Transverse colon (tissue), 4 donors: ENCODE measurements at regions not wholly inside any gene's neighbourhood (a gene's known extent, or its start where the extent isn't known, plus 50 kb on each side); places are given as distances from the start of the nearest gene placed in this dataset.

ENCODE experiments used
- DNase-seq: peaks from one replicate; pipeline ENCODE4 v3.0.0-alpha.2; 2019
- H3K27ac ChIP-seq, 4 donors: fragments of 200-600 bp; sonication (generic); 2 replicates each; pipeline ENCODE4 v1.5.1; 2016 to 2018; ENCODE audit warnings: inconsistent platforms in 4 of 4
- H3K27me3 ChIP-seq: fragments of 200-600 bp; sonication (generic); 2 replicates; pipeline ENCODE4 v1.5.1; 2017; ENCODE audit warnings: inconsistent platforms
- H3K36me3 ChIP-seq, 4 donors: fragments of 200-600 bp; sonication (generic); 2 replicates each; pipeline ENCODE4 v1.5.1; 2017 to 2019; ENCODE audit warnings: inconsistent platforms in 4 of 4
- H3K4me1 ChIP-seq, 4 donors: fragments of 200-600 bp; sonication (generic); 2 replicates each; pipeline ENCODE4 v1.5.1; 2017 to 2020; ENCODE audit warnings: inconsistent platforms in 4 of 4
- H3K4me3 ChIP-seq, 4 donors: fragments of 200-600 bp; sonication (generic); 1 replicate in 1 of 4; 2 replicates in 3 of 4; pipeline versions ENCODE4 v1.5.1 to v1.6.1; 2017 to 2019; ENCODE audit warnings: inconsistent platforms in 4 of 4
- H3K9me3 ChIP-seq, 2 donors: fragments of 200-600 bp; sonication (generic); 2 replicates each; pipeline ENCODE4 v1.5.1; 2017 to 2019; ENCODE audit warnings: inconsistent platforms in 2 of 2
- CTCF ChIP-seq, 5 experiments: fragments of 200-600 bp in 3 of 5; fragments of 450-650 bp in 2 of 5; sonication (generic) in 3 of 5; IDR thresholded peaks; 1 replicate in 2 of 5; 2 replicates in 3 of 5; pipeline ENCODE4 v1.5.1; 2016 to 2017; ENCODE audit warnings: antibody characterized with exemption in 5 of 5, inconsistent platforms in 3 of 5, mild to moderate bottlenecking in 2 of 5, moderate library complexity in 1 of 5
- EP300 ChIP-seq: sonication (generic); formaldehyde crosslinking; IDR thresholded peaks from one replicate; pipeline ENCODE4 v1.6.1; 2017; ENCODE audit warnings: antibody characterized with exemption, low read depth
- POLR2A ChIP-seq: fragments of 450-650 bp; IDR thresholded peaks from one replicate; pipeline ENCODE4 v1.6.1; 2016; ENCODE audit warnings: antibody characterized with exemption, mild to moderate bottlenecking, moderate library complexity
- POLR2AphosphoS5 ChIP-seq, 3 donors: sonication (generic); formaldehyde crosslinking; IDR thresholded peaks; one replicate each; pipeline ENCODE4 v1.6.1; 2016; ENCODE audit warnings: antibody characterized with exemption in 3 of 3
- WGBS, 2 donors: methylation state at CpG; one replicate each; pipeline ENCODE4 v1.1.5; 2018; ENCODE audit warnings: low coverage in 1 of 2; 5-methylcytosine and 5-hydroxymethylcytosine counted together
- in situ Hi-C, 4 donors: fragments of 200-750 bp; cut with MboI; loops; one replicate each; pipeline versions ENCODE4 v1.15.0 to v1.15.1; 2017; ENCODE audit warnings: low sequenced_read_pairs in 3 of 4, low pct_ligation_motif_present in 1 of 4, low pct_unique_long_range_greater_than_20kb in 1 of 4
- intact Hi-C: fragments of 100-400 bp; cut with DNase I; formaldehyde crosslinking; loops from one replicate; pipeline ENCODE4 v1.15.1; 2023; ENCODE audit warnings: low total_unique reads

DNA sequence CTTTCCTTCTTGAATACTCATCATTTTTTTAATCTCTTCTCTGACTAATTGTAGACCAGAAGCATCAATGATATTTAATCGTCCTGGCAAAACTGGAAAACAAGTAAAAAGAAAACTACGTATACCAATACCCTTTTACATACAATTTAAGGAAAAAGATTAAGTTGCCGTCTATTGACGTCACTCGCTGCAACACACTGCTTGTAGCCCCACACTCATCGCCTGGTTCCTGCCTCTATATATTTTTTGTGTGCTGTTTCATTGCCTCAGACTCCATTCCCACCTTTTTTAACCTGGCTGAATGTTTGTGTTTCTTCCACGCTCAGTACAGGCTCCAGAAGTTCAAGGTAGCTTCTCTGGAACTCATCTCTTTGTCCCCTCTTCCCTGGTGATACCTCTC, 536.2 kb downstream of the METTL4 start:
- Histone ChIP-seq H3K9me3 (no peaks in the 10 kb centered on the region), H3K27ac (no peak overlapping the region), H3K36me3 (no peaks in the 10 kb centered on the region), H3K4me3 (no peak overlapping the region), H3K4me1 (no peaks in the 10 kb centered on the region), H3K27me3 (no peaks in the 10 kb centered on the region)
- in situ Hi-C loops: no loop called here
- WGBS, 2 donors: 81 to 83% methylated on average over 6 to 7 of the region's 7 CpGs
- TF ChIP-seq POLR2A (no peak), EP300 (no peak), POLR2AphosphoS5 (IDR thresholded peaks at IDR 0.05) (no peak), CTCF (IDR thresholded peaks at IDR 0.05) (no peak)
- DNase-seq: no peak
- intact Hi-C loops: no loop called here

DNA sequence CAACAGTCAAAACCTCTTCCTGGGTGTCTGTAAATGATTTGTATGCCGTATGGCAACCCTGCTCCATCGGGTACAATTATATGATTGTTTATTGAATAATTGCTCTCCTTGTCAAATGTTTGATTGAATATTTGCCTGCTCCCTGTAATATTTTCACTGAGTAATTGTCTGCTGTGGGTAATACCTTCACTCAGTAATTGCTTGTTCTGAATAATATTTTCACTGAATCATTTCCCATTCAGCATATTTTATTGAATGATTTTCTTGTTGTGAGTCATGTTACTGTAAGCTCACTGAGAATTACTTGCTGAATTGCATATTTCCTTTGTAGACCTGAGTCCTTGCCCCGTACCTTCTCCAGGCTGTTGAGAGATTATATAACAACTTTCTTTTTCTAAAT, 535.2 kb downstream of the METTL4 start:
- H3K9me3 ChIP-seq: no peaks in the 10 kb centered on the region
- H3K27ac ChIP-seq: no peak overlapping the region
- WGBS, 2 donors: 19 to 48% methylated on average over 3 of the region's 3 CpGs
- DNase-seq: no peak
- no peaks in the 10 kb centered on the region for H3K27me3 ChIP-seq
- no peak overlapping the region for H3K4me3 ChIP-seq
- intact Hi-C loops: no loop called here
- in situ Hi-C loops: no loop called here
- H3K36me3 ChIP-seq: no peaks in the 10 kb centered on the region
- no peaks in the 10 kb centered on the region for H3K4me1 ChIP-seq
- TF ChIP-seq EP300 (no peak), CTCF (IDR thresholded peaks at IDR 0.05) (no peak), POLR2A (no peak), POLR2AphosphoS5 (IDR thresholded peaks at IDR 0.05) (no peak)

- H3K9me3 ChIP-seq: no peaks in the 10 kb centered on the region
- in situ Hi-C loops (no loop called here), intact Hi-C loops (no loop called here)
- no peaks in the 10 kb centered on the region for H3K4me1 ChIP-seq
- H3K27ac ChIP-seq: no peak overlapping the region
- H3K27me3 ChIP-seq: no peaks in the 10 kb centered on the region
- TF ChIP-seq POLR2AphosphoS5 (IDR thresholded peaks at IDR 0.05) (no peak), EP300 (no peak), POLR2A (no peak), CTCF (IDR thresholded peaks at IDR 0.05) (no peak)
- no peak for DNase-seq
- H3K4me3 ChIP-seq: no peak overlapping the region
- 80 to 94% methylated on average over 3 of the region's 3 CpGs for WGBS, 2 donors
- no peaks in the 10 kb centered on the region for H3K36me3 ChIP-seq
Observed at GRCh38 chr18:2040279-2040678, 531.0 kb downstream of the METTL4 start.

GRCh38 chr18:2049986-2050385, 521.3 kb downstream of the METTL4 start:
- no peaks in the 10 kb centered on the region for H3K27me3 ChIP-seq
- H3K9me3 ChIP-seq: no peaks in the 10 kb centered on the region
- no peak overlapping the region for H3K27ac ChIP-seq
- H3K36me3 ChIP-seq: no peaks in the 10 kb centered on the region
- TF ChIP-seq POLR2A: no peak
- no peak for TF ChIP-seq CTCF (IDR thresholded peaks at IDR 0.05)
- no peak for TF ChIP-seq POLR2AphosphoS5 (IDR thresholded peaks at IDR 0.05)
- TF ChIP-seq EP300: no peak
- in situ Hi-C loops (no loop called here), intact Hi-C loops (no loop called here)
- no peaks in the 10 kb centered on the region for H3K4me1 ChIP-seq
- 47% methylated on average over 4 of the region's 4 CpGs; no CpG with 5 or more reads in 1 of the 2 donors for WGBS, 2 donors
- H3K4me3 ChIP-seq: no peak overlapping the region
- no peak for DNase-seq
